ENCODE measurements at regions not wholly inside any gene's neighbourhood (a gene's known extent, or its start where the extent isn't known, plus 50 kb on each side); places are given as distances from the start of the nearest gene placed in this dataset.

DNA sequence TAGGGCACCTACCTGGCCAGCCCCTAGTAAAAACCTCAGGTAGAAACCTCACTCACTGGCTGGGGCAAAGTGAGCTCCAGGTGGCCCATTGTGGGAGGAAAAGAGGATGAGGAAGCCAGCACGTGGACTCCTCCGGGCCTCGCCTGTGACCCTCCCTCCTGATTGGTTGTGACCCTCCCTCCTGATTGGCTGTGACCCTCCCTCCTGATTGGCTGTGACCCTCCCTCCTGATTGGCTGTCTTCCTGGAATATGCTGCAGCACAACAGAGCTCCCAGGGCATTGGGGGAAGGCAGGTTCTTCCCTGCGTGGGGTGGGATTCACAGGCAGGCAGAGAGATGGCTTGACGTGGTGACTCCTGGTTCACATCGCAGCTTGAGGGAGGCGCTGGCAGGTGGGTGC lies 343.0 kb downstream of the GLRX3 start:
- no peak for TF ChIP-seq CTCF (conservative IDR thresholded peaks at IDR 0.05 in 1 of 2, IDR thresholded peaks at IDR 0.05 in 1 of 2; ENCODE audit: extremely low read depth in 1 of 2, insufficient read depth in 1 of 2, low read depth in 1 of 2, low read length in 2 of 2)
- TF ChIP-seq EZH2 (IDR thresholded peaks at IDR 0.05; ENCODE audit: borderline replicate concordance, low read length), result no peak
